ENCODE measurements at regions not wholly inside any gene's neighbourhood (a gene's known extent, or its start where the extent isn't known, plus 50 kb on each side); places are given as distances from the start of the nearest gene placed in this dataset.

- Histone ChIP-seq H3K4me3 (ENCODE audit: low read depth, low read length) (no peak overlapping the region), H3K27me3 (ENCODE audit: control insufficient read depth, insufficient read depth, low read length) (no peaks in the 10 kb centered on the region), H3K9ac (ENCODE audit: low read depth, low read length) (no peak overlapping the region), H3K27ac (ENCODE audit: low read depth, low read length) (no peak overlapping the region), H3K36me3 (ENCODE audit: control insufficient read depth, insufficient read depth, low read length) (no peaks in the 10 kb centered on the region), H3K4me1 (ENCODE audit: control insufficient read depth, insufficient read depth, low read length) (peaks cover 5% of the 10 kb centered on the region), H3K9me3 (ENCODE audit: control insufficient read depth, insufficient read depth, low read length) (no peaks in the 10 kb centered on the region)
These were observed 361.5 kb downstream of the CTTN start for GRCh38 chr11:70759846-70760245.

- Histone ChIP-seq H3K9me3 (ENCODE audit: control insufficient read depth, insufficient read depth, low read length) (no peaks in the 10 kb centered on the region), H3K27ac (ENCODE audit: low read depth, low read length) (no peak overlapping the region), H3K36me3 (ENCODE audit: control insufficient read depth, insufficient read depth, low read length) (no peaks in the 10 kb centered on the region), H3K4me3 (ENCODE audit: low read depth, low read length) (no peak overlapping the region), H3K9ac (ENCODE audit: low read depth, low read length) (no peak overlapping the region), H3K27me3 (ENCODE audit: control insufficient read depth, insufficient read depth, low read length) (no peaks in the 10 kb centered on the region), H3K4me1 (ENCODE audit: control insufficient read depth, insufficient read depth, low read length) (peaks cover 5% of the 10 kb centered on the region)
These were observed 362.2 kb downstream of the CTTN start for GRCh38 chr11:70760416-70761020.

GRCh38 chr11:70761094-70761907 is 363.0 kb downstream of the CTTN start:
- Histone ChIP-seq H3K27me3 (ENCODE audit: control insufficient read depth, insufficient read depth, low read length) (no peaks in the 10 kb centered on the region), H3K36me3 (ENCODE audit: control insufficient read depth, insufficient read depth, low read length) (no peaks in the 10 kb centered on the region), H3K4me3 (ENCODE audit: low read depth, low read length) (no peak overlapping the region), H3K9me3 (ENCODE audit: control insufficient read depth, insufficient read depth, low read length) (no peaks in the 10 kb centered on the region), H3K27ac (ENCODE audit: low read depth, low read length) (no peak overlapping the region), H3K9ac (ENCODE audit: low read depth, low read length) (no peak overlapping the region), H3K4me1 (ENCODE audit: control insufficient read depth, insufficient read depth, low read length) (no peaks in the 10 kb centered on the region)

GRCh38 chr11:70761908-70762337 is 363.6 kb downstream of the CTTN start:
- Histone ChIP-seq H3K4me1 (ENCODE audit: control insufficient read depth, insufficient read depth, low read length) (no peaks in the 10 kb centered on the region), H3K27ac (ENCODE audit: low read depth, low read length) (no peak overlapping the region), H3K9ac (ENCODE audit: low read depth, low read length) (no peak overlapping the region), H3K9me3 (ENCODE audit: control insufficient read depth, insufficient read depth, low read length) (no peaks in the 10 kb centered on the region), H3K27me3 (ENCODE audit: control insufficient read depth, insufficient read depth, low read length) (no peaks in the 10 kb centered on the region), H3K36me3 (ENCODE audit: control insufficient read depth, insufficient read depth, low read length) (no peaks in the 10 kb centered on the region), H3K4me3 (ENCODE audit: low read depth, low read length) (no peak overlapping the region)

- Histone ChIP-seq H3K4me3 (ENCODE audit: low read depth, low read length) (no peak overlapping the region), H3K9me3 (ENCODE audit: control insufficient read depth, insufficient read depth, low read length) (no peaks in the 10 kb centered on the region), H3K9ac (ENCODE audit: low read depth, low read length) (no peak overlapping the region), H3K27me3 (ENCODE audit: control insufficient read depth, insufficient read depth, low read length) (no peaks in the 10 kb centered on the region), H3K36me3 (ENCODE audit: control insufficient read depth, insufficient read depth, low read length) (no peaks in the 10 kb centered on the region), H3K4me1 (ENCODE audit: control insufficient read depth, insufficient read depth, low read length) (no peaks in the 10 kb centered on the region), H3K27ac (ENCODE audit: low read depth, low read length) (no peak overlapping the region)
These were observed 364.5 kb downstream of the CTTN start for GRCh38 chr11:70762810-70763209.

- Histone ChIP-seq H3K9me3 (ENCODE audit: control insufficient read depth, insufficient read depth, low read length) (no peaks in the 10 kb centered on the region), H3K4me3 (ENCODE audit: low read depth, low read length) (no peak overlapping the region), H3K9ac (ENCODE audit: low read depth, low read length) (no peak overlapping the region), H3K27me3 (ENCODE audit: control insufficient read depth, insufficient read depth, low read length) (no peaks in the 10 kb centered on the region), H3K36me3 (ENCODE audit: control insufficient read depth, insufficient read depth, low read length) (no peaks in the 10 kb centered on the region), H3K27ac (ENCODE audit: low read depth, low read length) (no peak overlapping the region), H3K4me1 (ENCODE audit: control insufficient read depth, insufficient read depth, low read length) (no peaks in the 10 kb centered on the region)
These were observed 365.3 kb downstream of the CTTN start for GRCh38 chr11:70763606-70764005.

- Histone ChIP-seq H3K27me3 (ENCODE audit: control insufficient read depth, insufficient read depth, low read length) (no peaks in the 10 kb centered on the region), H3K4me3 (ENCODE audit: low read depth, low read length) (no peak overlapping the region), H3K27ac (ENCODE audit: low read depth, low read length) (no peak overlapping the region), H3K9me3 (ENCODE audit: control insufficient read depth, insufficient read depth, low read length) (no peaks in the 10 kb centered on the region), H3K4me1 (ENCODE audit: control insufficient read depth, insufficient read depth, low read length) (no peaks in the 10 kb centered on the region), H3K36me3 (ENCODE audit: control insufficient read depth, insufficient read depth, low read length) (no peaks in the 10 kb centered on the region), H3K9ac (ENCODE audit: low read depth, low read length) (no peak overlapping the region)
These were observed 366.1 kb downstream of the CTTN start for GRCh38 chr11:70764356-70764905.

GRCh38 chr11:70766901-70767300 is 368.6 kb downstream of the CTTN start:
- no peaks in the 10 kb centered on the region for H3K4me1 ChIP-seq (ENCODE audit: control insufficient read depth, insufficient read depth, low read length)
- no peaks in the 10 kb centered on the region for H3K27me3 ChIP-seq (ENCODE audit: control insufficient read depth, insufficient read depth, low read length)
- no peak overlapping the region for H3K27ac ChIP-seq (ENCODE audit: low read depth, low read length)
- no peak overlapping the region for H3K9ac ChIP-seq (ENCODE audit: low read depth, low read length)
- no peaks in the 10 kb centered on the region for H3K36me3 ChIP-seq (ENCODE audit: control insufficient read depth, insufficient read depth, low read length)
- no peaks in the 10 kb centered on the region for H3K9me3 ChIP-seq (ENCODE audit: control insufficient read depth, insufficient read depth, low read length)
- no peak overlapping the region for H3K4me3 ChIP-seq (ENCODE audit: low read depth, low read length)

- no peaks in the 10 kb centered on the region for H3K36me3 ChIP-seq (ENCODE audit: control insufficient read depth, insufficient read depth, low read length)
- no peak overlapping the region for H3K9ac ChIP-seq (ENCODE audit: low read depth, low read length)
- peaks cover 5% of the 10 kb centered on the region; the same call in 1 of the 2 replicates for H3K4me1 ChIP-seq (ENCODE audit: control insufficient read depth, insufficient read depth, low read length)
- H3K9me3 ChIP-seq (ENCODE audit: control insufficient read depth, insufficient read depth, low read length), result no peaks in the 10 kb centered on the region
- no peak overlapping the region for H3K27ac ChIP-seq (ENCODE audit: low read depth, low read length)
- H3K4me3 ChIP-seq (ENCODE audit: low read depth, low read length), result no peak overlapping the region
- no peaks in the 10 kb centered on the region for H3K27me3 ChIP-seq (ENCODE audit: control insufficient read depth, insufficient read depth, low read length)
These were observed 370.2 kb downstream of the CTTN start for GRCh38 chr11:70768346-70769095.

- H3K4me1 ChIP-seq (ENCODE audit: control insufficient read depth, insufficient read depth, low read length), result peaks cover 5% of the 10 kb centered on the region; the same call in 1 of the 2 replicates
- H3K4me3 ChIP-seq (ENCODE audit: low read depth, low read length), result no peak overlapping the region
- H3K27ac ChIP-seq (ENCODE audit: low read depth, low read length), result no peak overlapping the region
- no peak overlapping the region for H3K9ac ChIP-seq (ENCODE audit: low read depth, low read length)
- no peaks in the 10 kb centered on the region for H3K27me3 ChIP-seq (ENCODE audit: control insufficient read depth, insufficient read depth, low read length)
- no peaks in the 10 kb centered on the region for H3K36me3 ChIP-seq (ENCODE audit: control insufficient read depth, insufficient read depth, low read length)
- no peaks in the 10 kb centered on the region for H3K9me3 ChIP-seq (ENCODE audit: control insufficient read depth, insufficient read depth, low read length)
These were observed 370.8 kb downstream of the CTTN start for GRCh38 chr11:70769106-70769505.
